Nephron (organoid): ENCODE measurements at regions not wholly inside any gene's neighbourhood (a gene's known extent, or its start where the extent isn't known, plus 50 kb on each side); places are given as distances from the start of the nearest gene placed in this dataset.
A peak's percentile ranks its signal among the peaks of the same experiment; 100 is the strongest.

Source experiments
- H3K27ac Mint-ChIP-seq, 3 experiments: 2 replicates each; pipeline ENCODE4 v1.8.0; 2020; ENCODE audit warnings: mixed read lengths in 3 of 3, mild to moderate bottlenecking in 2 of 3, moderate library complexity in 1 of 3
- H3K27me3 Mint-ChIP-seq: 2 replicates; pipeline ENCODE4 v1.8.0; 2021; ENCODE audit warnings: low read depth, mild to moderate bottlenecking, moderate library complexity, mixed read lengths
- H3K36me3 Mint-ChIP-seq: 2 replicates; pipeline ENCODE4 v1.8.0; 2020; ENCODE audit warnings: low read depth, mixed read lengths
- H3K4me1 Mint-ChIP-seq: 2 replicates; pipeline ENCODE4 v1.8.0; 2020; ENCODE audit warnings: mixed read lengths
- H3K4me3 Mint-ChIP-seq, 3 experiments: 2 replicates each; pipeline ENCODE4 v1.8.0; 2020; ENCODE audit warnings: mild to moderate bottlenecking in 3 of 3, mixed read lengths in 3 of 3, moderate library complexity in 2 of 3
- H3K9me3 Mint-ChIP-seq: 2 replicates; pipeline ENCODE4 v1.8.0; 2020; ENCODE audit warnings: mixed read lengths
- CTCF ChIP-seq, 3 experiments: fragments of 200-600 bp; sonication (generic); IDR thresholded peaks; one replicate each; pipeline ENCODE4 v1.5.0; 2021; ENCODE audit warnings: antibody characterized with exemption in 3 of 3; ENCODE audit not compliant: unreplicated experiment in 3 of 3

- Mint-ChIP-seq H3K4me3 (no peak overlapping the region), H3K27ac (no peak overlapping the region), H3K9me3 (no peaks in the 10 kb centered on the region), H3K4me1 (peaks cover 8% of the 10 kb centered on the region), H3K36me3 (no peaks in the 10 kb centered on the region), H3K27me3 (no peaks in the 10 kb centered on the region)
- TF ChIP-seq CTCF (IDR thresholded peaks at IDR 0.05; ENCODE audit: unreplicated experiment in 3 of 3): peak; percentile 41 to 59 (median 56)
Measured at GRCh38 chr1:81305997-81306452, 494.7 kb upstream of the ADGRL2 start.

- no peaks in the 10 kb centered on the region for H3K27me3 Mint-ChIP-seq
- no peak for TF ChIP-seq CTCF (IDR thresholded peaks at IDR 0.05; ENCODE audit: unreplicated experiment in 3 of 3)
- no peak overlapping the region for H3K4me3 Mint-ChIP-seq
- H3K36me3 Mint-ChIP-seq: no peaks in the 10 kb centered on the region
- H3K4me1 Mint-ChIP-seq: peaks cover 8% of the 10 kb centered on the region
- H3K9me3 Mint-ChIP-seq: no peaks in the 10 kb centered on the region
- no peak overlapping the region for H3K27ac Mint-ChIP-seq
Measured at GRCh38 chr1:81304187-81304586, 496.5 kb upstream of the ADGRL2 start.

- H3K4me1 Mint-ChIP-seq: no peaks in the 10 kb centered on the region
- H3K36me3 Mint-ChIP-seq: no peaks in the 10 kb centered on the region
- H3K27me3 Mint-ChIP-seq: no peaks in the 10 kb centered on the region
- no peaks in the 10 kb centered on the region for H3K9me3 Mint-ChIP-seq
- TF ChIP-seq CTCF (IDR thresholded peaks at IDR 0.05; ENCODE audit: unreplicated experiment in 3 of 3): no peak
- no peak overlapping the region for H3K27ac Mint-ChIP-seq
- no peak overlapping the region for H3K4me3 Mint-ChIP-seq
Measured at GRCh38 chr1:81299892-81300291, 500.8 kb upstream of the ADGRL2 start.

GRCh38 chr1:81298266-81298665 is 502.5 kb upstream of the ADGRL2 start:
- Mint-ChIP-seq H3K4me3 (no peak overlapping the region), H3K27ac (no peak overlapping the region), H3K4me1 (no peaks in the 10 kb centered on the region), H3K27me3 (no peaks in the 10 kb centered on the region), H3K36me3 (no peaks in the 10 kb centered on the region), H3K9me3 (no peaks in the 10 kb centered on the region)
- TF ChIP-seq CTCF (IDR thresholded peaks at IDR 0.05; ENCODE audit: unreplicated experiment in 3 of 3): no peak

- H3K4me1 Mint-ChIP-seq: no peaks in the 10 kb centered on the region
- H3K27ac Mint-ChIP-seq: no peak overlapping the region
- no peak overlapping the region for H3K4me3 Mint-ChIP-seq
- H3K27me3 Mint-ChIP-seq: no peaks in the 10 kb centered on the region
- no peak for TF ChIP-seq CTCF (IDR thresholded peaks at IDR 0.05; ENCODE audit: unreplicated experiment in 3 of 3)
- H3K9me3 Mint-ChIP-seq: no peaks in the 10 kb centered on the region
- H3K36me3 Mint-ChIP-seq: no peaks in the 10 kb centered on the region
Measured at GRCh38 chr1:81296601-81297000, 504.1 kb upstream of the ADGRL2 start.

- no peaks in the 10 kb centered on the region for H3K27me3 Mint-ChIP-seq
- peaks cover 6% of the 10 kb centered on the region for H3K4me1 Mint-ChIP-seq
- no peak overlapping the region for H3K4me3 Mint-ChIP-seq
- TF ChIP-seq CTCF (IDR thresholded peaks at IDR 0.05; ENCODE audit: unreplicated experiment in 3 of 3): no peak
- H3K27ac Mint-ChIP-seq: no peak overlapping the region
- no peaks in the 10 kb centered on the region for H3K36me3 Mint-ChIP-seq
- no peaks in the 10 kb centered on the region for H3K9me3 Mint-ChIP-seq
Measured at GRCh38 chr1:81290326-81290725, 510.4 kb upstream of the ADGRL2 start.
